ENCODE measurements at regions not wholly inside any gene's neighbourhood (a gene's known extent, or its start where the extent isn't known, plus 50 kb on each side); places are given as distances from the start of the nearest gene placed in this dataset.

DNA sequence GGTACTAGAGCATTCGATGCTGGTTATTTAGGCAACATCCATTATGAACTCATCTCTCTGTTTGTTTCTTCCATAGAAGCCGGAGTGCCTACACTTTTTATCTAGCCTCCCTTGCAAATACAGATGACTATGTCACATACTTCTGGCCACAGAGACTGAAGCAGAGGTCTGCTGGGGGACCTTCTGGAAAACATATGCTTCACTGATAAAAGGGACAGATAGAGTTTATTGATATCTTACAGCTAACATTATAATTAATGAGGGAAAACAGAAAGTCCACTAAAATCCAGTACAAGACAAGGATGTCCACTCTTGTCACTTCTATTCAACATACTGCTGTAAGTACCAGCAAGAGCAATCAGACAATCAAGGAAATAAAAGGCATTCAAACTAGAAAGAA, 104.3 kb upstream of the FAR2 start (continued):
- TF ChIP-seq, protein P1, sequence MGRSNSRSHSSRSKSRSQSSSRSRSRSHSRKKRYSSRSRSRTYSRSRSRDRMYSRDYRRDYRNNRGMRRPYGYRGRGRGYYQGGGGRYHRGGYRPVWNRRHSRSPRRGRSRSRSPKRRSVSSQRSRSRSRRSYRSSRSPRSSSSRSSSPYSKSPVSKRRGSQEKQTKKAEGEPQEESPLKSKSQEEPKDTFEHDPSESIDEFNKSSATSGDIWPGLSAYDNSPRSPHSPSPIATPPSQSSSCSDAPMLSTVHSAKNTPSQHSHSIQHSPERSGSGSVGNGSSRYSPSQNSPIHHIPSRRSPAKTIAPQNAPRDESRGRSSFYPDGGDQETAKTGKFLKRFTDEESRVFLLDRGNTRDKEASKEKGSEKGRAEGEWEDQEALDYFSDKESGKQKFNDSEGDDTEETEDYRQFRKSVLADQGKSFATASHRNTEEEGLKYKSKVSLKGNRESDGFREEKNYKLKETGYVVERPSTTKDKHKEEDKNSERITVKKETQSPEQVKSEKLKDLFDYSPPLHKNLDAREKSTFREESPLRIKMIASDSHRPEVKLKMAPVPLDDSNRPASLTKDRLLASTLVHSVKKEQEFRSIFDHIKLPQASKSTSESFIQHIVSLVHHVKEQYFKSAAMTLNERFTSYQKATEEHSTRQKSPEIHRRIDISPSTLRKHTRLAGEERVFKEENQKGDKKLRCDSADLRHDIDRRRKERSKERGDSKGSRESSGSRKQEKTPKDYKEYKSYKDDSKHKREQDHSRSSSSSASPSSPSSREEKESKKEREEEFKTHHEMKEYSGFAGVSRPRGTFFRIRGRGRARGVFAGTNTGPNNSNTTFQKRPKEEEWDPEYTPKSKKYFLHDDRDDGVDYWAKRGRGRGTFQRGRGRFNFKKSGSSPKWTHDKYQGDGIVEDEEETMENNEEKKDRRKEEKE (IDR thresholded peaks at IDR 0.05): no peak
- TF ChIP-seq EP300 (IDR thresholded peaks at IDR 0.05; ENCODE audit: borderline replicate concordance in 1 of 2, control insufficient read depth in 1 of 2, low read depth in 2 of 2, low read length in 2 of 2) (no peak), POLR2AphosphoS5 (IDR thresholded peaks at IDR 0.05; ENCODE audit: low read length) (no peak)

- in situ Hi-C loops (cut with MboI): no loop called here
- CTCF ChIA-PET: no interaction called here
- Histone ChIP-seq H4K20me1 (ENCODE audit: control insufficient read depth, insufficient read depth) (no peaks in the 10 kb centered on the region), H3K27ac (ENCODE audit: control insufficient read depth, insufficient read depth) (no peak overlapping the region), H3K27me3 (replicated peaks in 1 of 2; ENCODE audit: control insufficient read depth in 2 of 2, insufficient read depth in 2 of 2, low read length in 1 of 2) (no peaks in the 10 kb centered on the region), H3K4me3 (no peak overlapping the region), H2AFZ (ENCODE audit: control insufficient read depth, low read depth, low read length) (no peak overlapping the region), H3K36me3 (ENCODE audit: control insufficient read depth in 2 of 2, insufficient read depth in 2 of 2, low read length in 1 of 2) (no peaks in the 10 kb centered on the region), H3K9ac (ENCODE audit: control insufficient read depth, insufficient read depth, low read length) (no peak overlapping the region), H3K9me3 (replicated peaks; ENCODE audit: control insufficient read depth, insufficient read depth, low read length) (no peaks in the 10 kb centered on the region), H3K4me2 (ENCODE audit: control insufficient read depth, insufficient read depth) (no peak overlapping the region), H3K4me1 (ENCODE audit: control insufficient read depth, insufficient read depth, low read length) (no peaks in the 10 kb centered on the region), H3K79me2 (ENCODE audit: control insufficient read depth, insufficient read depth, low read length) (no peaks in the 10 kb centered on the region)
- ATAC-seq (no peak), DNase-seq (ENCODE audit: low read depth, low spot score) (no peak), FAIRE-seq (no peak)
- POLR2A ChIA-PET: no interaction called here
- SMC1A ChIA-PET (ENCODE audit: uncharacterized antibody, unreplicated experiment): no interaction called here
- no peak for TF ChIP-seq GABPA (IDR thresholded peaks at IDR 0.05; ENCODE audit: low read depth)
- no peak for TF ChIP-seq MTA3 (IDR thresholded peaks at IDR 0.05; ENCODE audit: borderline replicate concordance, low read length)
- TF ChIP-seq NBN (IDR thresholded peaks at IDR 0.05): no peak
- RAD21 ChIA-PET (ENCODE audit: unreplicated experiment): interaction anchor here (0.9 kb wide), 1 partner anchor 12 kb away, joined by 4 read pairs; no protein-coding TSS in a partner anchor
- intact Hi-C loops (cut with micrococcal nuclease; ENCODE audit: unreplicated experiment): no loop called here
- 24% methylated on average over 4 of the region's 4 CpGs for WGBS (ENCODE audit: insufficient coverage, insufficient replicate concordance, low lambda C conversion rate, missing lambda C conversion rate)
- BruUV-seq (replicated peaks): no TSS peak
These were observed 100.3 kb upstream of the FAR2 start for GRCh38 chr12:29048787-29049186.
